Activated T-helper 1 cell treated with anti-CD3 and anti-CD28 coated beads, Interleukin-12 subunit alpha, Interleukin-12 subunit beta, Interleukin-2, Interleukin-4 antibody, amounts not matched to agents 30 ng/mL and 10 ng/mL and 1 ng/mL, durations not matched to agents 14 hours and 24 hours and 36 hours (primary cell): ENCODE measurements at regions not wholly inside any gene's neighbourhood (a gene's known extent, or its start where the extent isn't known, plus 50 kb on each side); places are given as distances from the start of the nearest gene placed in this dataset.

Source experiments
- DNase-seq: peaks from one replicate; pipeline ENCODE4 v3.0.0; 2021; ENCODE audit warnings: low spot score
- H3K27ac Mint-ChIP-seq: one replicate; pipeline ENCODE4 v1.8.0; 2021; ENCODE audit warnings: mild to moderate bottlenecking, mixed read lengths
- H3K27me3 Mint-ChIP-seq: one replicate; pipeline ENCODE4 v1.8.0; 2022; ENCODE audit warnings: mild to moderate bottlenecking, moderate library complexity, mixed read lengths; ENCODE audit not compliant: insufficient read depth
- H3K36me3 Mint-ChIP-seq: one replicate; pipeline ENCODE4 v1.8.0; 2021; ENCODE audit warnings: low read depth, mixed read lengths
- H3K4me1 Mint-ChIP-seq: one replicate; pipeline ENCODE4 v1.8.0; 2021; ENCODE audit warnings: low read depth, mixed read lengths
- H3K4me3 Mint-ChIP-seq: one replicate; pipeline ENCODE4 v1.8.0; 2021; ENCODE audit warnings: mild to moderate bottlenecking, moderate library complexity, mixed read lengths
- H3K9me3 Mint-ChIP-seq: one replicate; pipeline ENCODE4 v1.8.0; 2021; ENCODE audit warnings: mixed read lengths
- intact Hi-C: fragments of 100-400 bp; cut with micrococcal nuclease; formaldehyde crosslinking; loops from one replicate; pipeline ENCODE4 v1.15.1; 2024

GRCh38 chr19:27758626-27759505 is 1454.1 kb downstream of the UQCRFS1 start:
- no peak for DNase-seq
- no peak overlapping the region for H3K4me3 Mint-ChIP-seq
- no peaks in the 10 kb centered on the region for H3K27me3 Mint-ChIP-seq
- no peaks in the 10 kb centered on the region for H3K4me1 Mint-ChIP-seq
- peaks cover 82% of the 10 kb centered on the region for H3K9me3 Mint-ChIP-seq
- no peaks in the 10 kb centered on the region for H3K36me3 Mint-ChIP-seq
- no peak overlapping the region for H3K27ac Mint-ChIP-seq
- intact Hi-C loops = no loop called here

- Mint-ChIP-seq H3K4me1 (no peaks in the 10 kb centered on the region), H3K36me3 (no peaks in the 10 kb centered on the region), H3K27me3 (no peaks in the 10 kb centered on the region), H3K4me3 (no peak overlapping the region), H3K9me3 (peaks cover 76% of the 10 kb centered on the region), H3K27ac (no peak overlapping the region)
- DNase-seq = no peak
- intact Hi-C loops = no loop called here
These were observed 1458.3 kb downstream of the UQCRFS1 start for GRCh38 chr19:27754700-27755099.

GRCh38 chr19:27753622-27754021 is 1459.3 kb downstream of the UQCRFS1 start:
- intact Hi-C loops = no loop called here
- Mint-ChIP-seq H3K27ac (no peak overlapping the region), H3K9me3 (peaks cover 71% of the 10 kb centered on the region), H3K36me3 (no peaks in the 10 kb centered on the region), H3K4me1 (no peaks in the 10 kb centered on the region), H3K27me3 (no peaks in the 10 kb centered on the region), H3K4me3 (no peak overlapping the region)
- DNase-seq = no peak

- H3K9me3 Mint-ChIP-seq = peaks cover 68% of the 10 kb centered on the region
- intact Hi-C loops = no loop called here
These were observed 1460.3 kb downstream of the UQCRFS1 start for GRCh38 chr19:27752530-27753184.

GRCh38 chr19:27751044-27751391 is 1461.9 kb downstream of the UQCRFS1 start:
- no peak for DNase-seq
- no peak overlapping the region for H3K4me3 Mint-ChIP-seq
- no peaks in the 10 kb centered on the region for H3K27me3 Mint-ChIP-seq
- H3K36me3 Mint-ChIP-seq = no peaks in the 10 kb centered on the region
- H3K4me1 Mint-ChIP-seq = no peaks in the 10 kb centered on the region
- intact Hi-C loops = no loop called here
- H3K9me3 Mint-ChIP-seq = peaks cover 68% of the 10 kb centered on the region
- no peak overlapping the region for H3K27ac Mint-ChIP-seq

More at GRCh38 chr19:27752530-27753184, 1460.3 kb downstream of the UQCRFS1 start:
- Mint-ChIP-seq H3K4me1 (no peaks in the 10 kb centered on the region), H3K27ac (no peak overlapping the region), H3K27me3 (no peaks in the 10 kb centered on the region), H3K4me3 (no peak overlapping the region), H3K36me3 (no peaks in the 10 kb centered on the region)
- DNase-seq = no peak

GRCh38 chr19:27750391-27751043 is 1462.4 kb downstream of the UQCRFS1 start:
- no peaks in the 10 kb centered on the region for H3K27me3 Mint-ChIP-seq
- intact Hi-C loops = no loop called here
- no peak overlapping the region for H3K4me3 Mint-ChIP-seq
- DNase-seq = no peak
- no peak overlapping the region for H3K27ac Mint-ChIP-seq
- no peaks in the 10 kb centered on the region for H3K4me1 Mint-ChIP-seq
- H3K9me3 Mint-ChIP-seq = peaks cover 69% of the 10 kb centered on the region
- H3K36me3 Mint-ChIP-seq = no peaks in the 10 kb centered on the region

- intact Hi-C loops = no loop called here
- H3K4me3 Mint-ChIP-seq = no peak overlapping the region
- H3K27ac Mint-ChIP-seq = no peak overlapping the region
- peaks cover 65% of the 10 kb centered on the region for H3K9me3 Mint-ChIP-seq
- H3K36me3 Mint-ChIP-seq = peaks cover 3% of the 10 kb centered on the region
- H3K27me3 Mint-ChIP-seq = no peaks in the 10 kb centered on the region
- DNase-seq = no peak
- H3K4me1 Mint-ChIP-seq = no peaks in the 10 kb centered on the region
These were observed 1464.3 kb downstream of the UQCRFS1 start for GRCh38 chr19:27748551-27749152.

- H3K9me3 Mint-ChIP-seq = peaks cover 47% of the 10 kb centered on the region
- H3K27ac Mint-ChIP-seq = no peak overlapping the region
- H3K27me3 Mint-ChIP-seq = no peaks in the 10 kb centered on the region
- H3K4me3 Mint-ChIP-seq = no peak overlapping the region
- DNase-seq = no peak
- H3K4me1 Mint-ChIP-seq = no peaks in the 10 kb centered on the region
- intact Hi-C loops = no loop called here
- peaks cover 3% of the 10 kb centered on the region for H3K36me3 Mint-ChIP-seq
These were observed 1466.1 kb downstream of the UQCRFS1 start for GRCh38 chr19:27746691-27747380.

GRCh38 chr19:27745978-27746542 is 1466.9 kb downstream of the UQCRFS1 start:
- Mint-ChIP-seq H3K36me3 (peaks cover 3% of the 10 kb centered on the region), H3K27me3 (no peaks in the 10 kb centered on the region), H3K27ac (no peak overlapping the region), H3K9me3 (peaks cover 43% of the 10 kb centered on the region), H3K4me1 (no peaks in the 10 kb centered on the region), H3K4me3 (no peak overlapping the region)
- intact Hi-C loops = no loop called here
- DNase-seq = no peak

GRCh38 chr19:27744926-27745768 is 1467.8 kb downstream of the UQCRFS1 start:
- no peaks in the 10 kb centered on the region for H3K4me1 Mint-ChIP-seq
- H3K27me3 Mint-ChIP-seq = no peaks in the 10 kb centered on the region
- no peak overlapping the region for H3K4me3 Mint-ChIP-seq
- peaks cover 46% of the 10 kb centered on the region for H3K9me3 Mint-ChIP-seq
- H3K36me3 Mint-ChIP-seq = peaks cover 3% of the 10 kb centered on the region
- no peak for DNase-seq
- no peak overlapping the region for H3K27ac Mint-ChIP-seq
- intact Hi-C loops = no loop called here

- Mint-ChIP-seq H3K27ac (no peak overlapping the region), H3K4me3 (no peak overlapping the region), H3K36me3 (peaks cover 3% of the 10 kb centered on the region), H3K27me3 (no peaks in the 10 kb centered on the region), H3K9me3 (peaks cover 56% of the 10 kb centered on the region), H3K4me1 (no peaks in the 10 kb centered on the region)
- intact Hi-C loops = no loop called here
- DNase-seq = no peak
These were observed 1470.9 kb downstream of the UQCRFS1 start for GRCh38 chr19:27742041-27742440.
